Stimulated activated memory B cell treated with anti-CD40 and anti-IgM and Interleukin-4, amounts not matched to agents 10 μg/mL and 1 μg/mL and 100 μg/mL, for 72 hours (primary cell): ENCODE measurements at regions not wholly inside any gene's neighbourhood (a gene's known extent, or its start where the extent isn't known, plus 50 kb on each side); places are given as distances from the start of the nearest gene placed in this dataset.

Experiments used
- ATAC-seq: fragments of 150-1000 bp; cut with Tn5 transposase; 2 replicates; pipeline ENCODE4 v1.10.0; 2021
- H3K27ac Mint-ChIP-seq: one replicate; pipeline ENCODE4 v1.8.0; 2022; ENCODE audit warnings: mild to moderate bottlenecking, mixed read lengths
- H3K27me3 Mint-ChIP-seq: one replicate; pipeline ENCODE4 v1.8.0; 2022; ENCODE audit warnings: mixed read lengths
- H3K36me3 Mint-ChIP-seq: one replicate; pipeline ENCODE4 v1.8.0; 2022; ENCODE audit warnings: mixed read lengths
- H3K4me1 Mint-ChIP-seq: one replicate; pipeline ENCODE4 v1.8.0; 2022; ENCODE audit warnings: mixed read lengths
- H3K4me3 Mint-ChIP-seq: one replicate; pipeline ENCODE4 v1.8.0; 2022; ENCODE audit warnings: mild to moderate bottlenecking, moderate library complexity, mixed read lengths
- H3K9me3 Mint-ChIP-seq: one replicate; pipeline ENCODE4 v1.8.0; 2022; ENCODE audit warnings: mixed read lengths

DNA sequence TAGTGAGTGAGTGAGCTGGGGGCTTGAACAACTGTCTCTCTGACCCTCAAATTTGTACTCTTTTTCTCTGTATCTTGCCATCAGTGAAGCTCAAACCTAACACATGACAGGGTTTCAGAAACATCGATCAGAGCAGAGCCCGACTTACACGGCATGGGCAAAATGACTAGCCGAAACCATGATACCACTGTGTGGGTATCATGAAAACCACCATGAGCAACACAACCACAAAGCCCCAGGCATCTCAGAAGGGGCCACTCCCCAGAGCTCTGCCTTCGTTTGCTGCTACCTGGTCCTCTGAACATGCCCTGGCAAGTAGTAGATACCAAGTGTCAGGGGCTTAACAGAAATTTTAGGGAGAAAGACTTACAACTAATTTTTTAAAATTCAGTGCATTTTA lies 308.5 kb downstream of the WDR11 start:
- Mint-ChIP-seq H3K4me3 (no peak overlapping the region), H3K27ac (no peak overlapping the region), H3K4me1 (no peaks in the 10 kb centered on the region), H3K9me3 (peaks cover 3% of the 10 kb centered on the region), H3K36me3 (no peaks in the 10 kb centered on the region), H3K27me3 (no peaks in the 10 kb centered on the region)
- ATAC-seq, result no peak

DNA sequence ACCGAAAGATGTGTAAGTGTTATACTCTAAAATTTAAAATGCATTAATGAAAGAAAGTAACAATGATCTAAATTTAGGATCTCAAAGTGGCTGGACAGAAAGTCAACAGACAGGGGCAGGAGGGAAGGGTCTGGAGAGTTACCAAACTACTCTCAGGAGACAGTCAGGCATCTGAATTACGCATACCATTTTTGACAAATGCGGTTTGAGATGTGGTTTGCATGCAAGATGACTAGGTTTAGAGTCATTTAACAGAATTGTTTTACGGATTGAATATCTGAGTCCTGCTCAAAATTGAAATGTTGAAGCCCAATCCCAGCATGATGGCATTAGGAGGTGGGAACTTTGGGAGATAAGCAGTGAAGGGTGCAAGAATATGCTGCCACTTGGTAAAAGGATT lies 314.1 kb downstream of the WDR11 start:
- ATAC-seq, result no peak
- H3K4me1 Mint-ChIP-seq, result no peaks in the 10 kb centered on the region
- no peaks in the 10 kb centered on the region for H3K36me3 Mint-ChIP-seq
- H3K27me3 Mint-ChIP-seq, result no peaks in the 10 kb centered on the region
- H3K27ac Mint-ChIP-seq, result no peak overlapping the region
- no peak overlapping the region for H3K4me3 Mint-ChIP-seq
- no peaks in the 10 kb centered on the region for H3K9me3 Mint-ChIP-seq

DNA sequence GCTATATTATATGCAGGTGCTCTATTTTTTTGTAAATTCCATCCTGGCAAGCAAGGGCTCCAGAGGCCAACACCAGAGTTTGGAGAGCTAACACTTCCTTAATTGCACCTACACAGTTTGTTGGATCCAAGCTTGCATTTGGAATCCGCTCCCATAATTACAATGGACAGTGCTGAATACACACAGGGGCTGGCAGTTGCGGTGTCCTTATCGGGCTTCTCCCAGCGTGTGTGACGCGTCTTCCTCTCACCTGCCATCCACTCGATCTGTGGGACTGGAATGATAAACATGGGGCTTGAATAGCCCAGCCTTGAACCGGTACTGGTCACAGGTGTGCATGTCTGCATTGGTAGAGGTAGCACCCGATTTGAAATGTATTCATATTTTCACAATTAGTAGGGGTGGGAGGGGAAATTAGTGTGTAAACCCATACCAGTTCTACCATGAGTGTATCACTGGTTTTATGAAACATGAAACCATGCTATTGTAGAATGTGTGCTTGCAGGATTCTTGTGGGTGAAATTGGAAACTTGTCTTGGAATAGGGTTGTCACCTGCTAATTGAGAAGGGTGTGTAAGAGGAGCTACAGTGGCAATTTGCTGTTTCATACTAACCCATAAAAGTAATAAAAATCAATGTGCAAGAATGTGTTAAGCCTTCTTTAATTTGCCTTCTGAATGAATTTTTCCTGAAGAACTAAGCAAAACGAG lies 316.5 kb downstream of the WDR11 start:
- Mint-ChIP-seq H3K4me3 (no peak overlapping the region), H3K36me3 (no peaks in the 10 kb centered on the region), H3K27me3 (no peaks in the 10 kb centered on the region), H3K27ac (no peak overlapping the region), H3K9me3 (no peaks in the 10 kb centered on the region), H3K4me1 (no peaks in the 10 kb centered on the region)
- no peak for ATAC-seq

DNA sequence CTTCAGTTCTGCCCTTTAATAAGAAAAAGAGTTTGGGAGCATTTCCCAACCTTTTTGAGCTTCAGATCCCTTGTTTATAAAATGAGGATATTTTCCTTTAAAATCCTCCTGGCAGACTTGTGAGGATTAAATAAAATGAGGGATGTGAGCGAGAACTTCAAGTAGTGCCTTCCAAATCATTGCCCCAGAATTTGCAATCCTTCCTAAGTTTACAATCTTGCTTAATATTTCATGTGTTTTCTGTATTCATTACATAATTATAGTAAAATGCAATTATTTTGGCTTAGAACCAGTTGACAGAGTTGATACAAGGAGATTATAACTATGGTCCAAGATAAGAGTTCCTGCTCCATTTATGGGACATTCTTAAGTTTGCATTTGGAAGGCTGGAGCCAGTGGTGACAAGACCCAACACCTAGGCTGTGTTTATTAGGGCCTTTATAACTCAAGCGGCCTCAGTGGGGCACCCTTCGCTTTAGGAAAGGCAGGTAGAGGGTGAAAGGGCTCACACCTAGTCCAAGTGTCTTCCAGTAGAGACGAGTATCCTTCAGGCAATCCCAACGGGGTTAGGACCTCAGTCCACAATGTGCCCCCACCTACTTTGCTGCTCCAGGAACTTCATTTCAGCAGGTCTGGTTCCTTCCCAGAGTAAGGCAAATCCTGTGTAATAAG lies 317.5 kb downstream of the WDR11 start:
- no peak for ATAC-seq
- Mint-ChIP-seq H3K4me3 (no peak overlapping the region), H3K9me3 (no peaks in the 10 kb centered on the region), H3K4me1 (no peaks in the 10 kb centered on the region), H3K36me3 (no peaks in the 10 kb centered on the region), H3K27me3 (no peaks in the 10 kb centered on the region), H3K27ac (no peak overlapping the region)

DNA sequence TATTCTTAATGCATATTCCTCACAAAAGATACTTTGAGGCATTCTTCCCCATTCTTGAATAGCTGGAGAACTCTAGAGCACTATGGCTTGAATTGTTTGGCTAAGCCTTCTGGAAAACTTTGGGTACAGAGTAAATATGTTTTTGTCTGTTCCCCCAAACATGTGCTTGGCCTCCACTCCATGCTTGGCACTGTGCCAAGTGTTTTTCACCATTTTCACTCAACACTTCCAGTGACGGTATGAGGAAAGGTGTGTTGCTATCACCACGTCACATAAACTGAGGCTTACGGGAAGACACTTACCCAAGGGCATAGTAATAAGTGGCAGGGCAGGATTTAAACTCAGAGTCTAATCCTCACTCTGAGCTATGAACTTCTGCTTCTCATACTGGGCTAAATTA lies 318.2 kb downstream of the WDR11 start:
- Mint-ChIP-seq H3K4me1 (no peaks in the 10 kb centered on the region), H3K9me3 (peaks cover under 1% of the 10 kb centered on the region), H3K4me3 (no peak overlapping the region), H3K27ac (no peak overlapping the region), H3K36me3 (no peaks in the 10 kb centered on the region), H3K27me3 (no peaks in the 10 kb centered on the region)
- no peak for ATAC-seq

DNA sequence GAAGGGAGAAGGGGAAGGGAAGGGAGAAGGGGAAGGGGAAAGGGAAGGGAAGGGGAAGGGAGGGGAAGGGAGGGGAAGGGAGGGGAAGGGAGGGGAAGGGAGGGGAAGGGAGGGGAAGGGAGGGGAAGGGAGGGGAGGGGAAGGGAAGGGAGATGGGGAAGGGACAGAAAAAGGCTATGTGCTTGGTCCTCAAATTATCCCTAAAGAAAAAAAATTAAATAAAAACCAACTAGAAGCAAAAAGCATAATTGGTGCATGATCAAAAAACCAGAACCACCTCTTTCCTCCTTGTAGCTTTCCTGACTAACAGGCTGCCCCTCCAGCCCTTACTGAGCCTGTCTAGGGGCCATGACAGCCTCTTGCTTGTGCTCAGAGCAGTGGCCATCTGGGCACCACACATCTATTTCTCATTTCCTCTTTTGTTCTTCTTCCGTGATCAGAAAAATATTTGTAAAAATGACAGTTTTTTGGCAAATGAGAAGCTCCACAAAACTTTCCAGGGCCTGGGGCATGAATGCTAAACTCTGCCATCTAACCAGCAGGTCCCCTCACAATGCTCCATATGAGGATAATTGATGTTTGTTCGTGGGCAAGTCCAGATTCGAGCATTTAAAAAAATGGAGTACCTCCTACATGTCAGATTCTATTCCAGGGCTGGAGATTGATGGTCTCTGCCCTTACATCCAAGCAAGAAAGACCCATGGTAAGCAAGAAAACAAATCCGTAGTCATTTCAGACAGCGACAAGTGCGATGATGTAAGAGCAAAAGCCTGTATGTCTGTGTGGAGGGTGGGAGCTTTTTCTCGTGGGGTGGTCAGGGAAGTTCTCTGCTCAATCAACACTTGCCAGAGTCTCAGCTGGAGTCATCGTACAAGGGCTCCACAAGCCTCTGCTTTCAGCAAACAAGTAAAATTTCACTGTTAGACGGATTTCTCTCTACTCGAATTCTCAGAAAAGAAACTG lies 320.9 kb downstream of the WDR11 start:
- Mint-ChIP-seq H3K4me1 (no peaks in the 10 kb centered on the region), H3K27ac (no peak overlapping the region), H3K9me3 (peaks cover 2% of the 10 kb centered on the region), H3K4me3 (no peak overlapping the region), H3K27me3 (no peaks in the 10 kb centered on the region), H3K36me3 (no peaks in the 10 kb centered on the region)
- ATAC-seq, result no peak

DNA sequence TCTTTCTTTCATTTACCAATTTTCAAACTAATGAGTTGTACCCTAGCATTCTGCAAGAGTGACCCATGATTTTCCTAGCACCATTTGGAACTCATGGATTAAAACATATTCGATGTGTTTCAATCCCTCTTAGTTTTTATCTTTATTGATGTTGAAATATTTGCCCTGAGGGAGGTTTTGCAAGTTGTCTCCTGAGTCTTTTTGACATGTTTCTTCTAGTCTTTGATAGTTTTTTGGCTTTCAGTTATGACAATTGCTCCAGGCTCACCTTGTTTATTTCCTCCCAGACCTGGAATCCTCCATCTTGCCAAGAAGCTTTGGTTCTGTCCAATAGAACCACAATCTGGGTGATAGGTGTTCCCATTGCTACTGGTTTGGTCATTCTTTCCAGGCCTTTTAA lies 327.8 kb downstream of the WDR11 start:
- no peaks in the 10 kb centered on the region for H3K4me1 Mint-ChIP-seq
- peaks cover 2% of the 10 kb centered on the region for H3K9me3 Mint-ChIP-seq
- H3K4me3 Mint-ChIP-seq, result no peak overlapping the region
- ATAC-seq, result no peak
- no peak overlapping the region for H3K27ac Mint-ChIP-seq
- H3K36me3 Mint-ChIP-seq, result no peaks in the 10 kb centered on the region
- no peaks in the 10 kb centered on the region for H3K27me3 Mint-ChIP-seq

DNA sequence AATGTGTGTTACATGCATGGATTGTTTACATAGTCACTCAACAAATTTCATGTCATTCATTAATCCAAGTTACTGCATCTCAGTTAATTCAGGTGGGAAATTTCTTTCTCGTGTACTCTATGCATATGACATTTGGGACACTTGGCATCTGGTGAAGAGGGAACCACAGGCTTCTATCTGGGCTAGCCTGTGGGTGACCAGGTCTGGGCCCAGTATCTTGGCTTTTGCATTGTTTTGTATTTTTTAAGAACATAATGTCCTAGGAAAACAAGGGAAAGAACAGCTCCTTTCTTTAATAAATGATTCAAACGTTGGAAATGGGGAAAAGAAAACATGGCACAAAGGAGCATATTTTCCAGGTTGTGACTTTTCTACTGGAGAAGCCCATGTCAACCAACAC lies 331.1 kb downstream of the WDR11 start:
- no peaks in the 10 kb centered on the region for H3K36me3 Mint-ChIP-seq
- H3K4me3 Mint-ChIP-seq, result no peak overlapping the region
- no peaks in the 10 kb centered on the region for H3K4me1 Mint-ChIP-seq
- H3K27ac Mint-ChIP-seq, result no peak overlapping the region
- H3K9me3 Mint-ChIP-seq, result no peaks in the 10 kb centered on the region
- ATAC-seq, result no peak
- no peaks in the 10 kb centered on the region for H3K27me3 Mint-ChIP-seq

DNA sequence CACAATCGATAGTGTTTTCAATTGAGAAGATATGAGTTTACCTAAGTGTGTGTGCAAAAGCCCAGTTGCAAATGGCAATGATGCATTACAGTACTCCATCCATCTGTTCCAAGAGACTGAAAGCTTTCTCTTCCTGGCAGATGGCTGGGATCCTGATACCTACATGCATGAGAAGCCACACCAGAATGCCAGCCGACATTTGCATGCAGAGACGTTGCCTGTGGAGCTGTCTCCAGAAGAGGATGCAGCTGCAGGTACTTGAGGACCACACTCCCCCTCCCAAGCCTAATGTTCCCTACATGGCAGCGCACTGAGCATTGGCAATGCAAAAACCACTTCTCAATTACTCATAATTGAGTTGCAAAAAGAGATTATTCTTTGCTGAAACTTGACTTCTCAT lies 332.1 kb downstream of the WDR11 start:
- Mint-ChIP-seq H3K36me3 (no peaks in the 10 kb centered on the region), H3K27ac (no peak overlapping the region), H3K4me3 (no peak overlapping the region), H3K27me3 (no peaks in the 10 kb centered on the region), H3K4me1 (no peaks in the 10 kb centered on the region), H3K9me3 (no peaks in the 10 kb centered on the region)
- ATAC-seq, result no peak

DNA sequence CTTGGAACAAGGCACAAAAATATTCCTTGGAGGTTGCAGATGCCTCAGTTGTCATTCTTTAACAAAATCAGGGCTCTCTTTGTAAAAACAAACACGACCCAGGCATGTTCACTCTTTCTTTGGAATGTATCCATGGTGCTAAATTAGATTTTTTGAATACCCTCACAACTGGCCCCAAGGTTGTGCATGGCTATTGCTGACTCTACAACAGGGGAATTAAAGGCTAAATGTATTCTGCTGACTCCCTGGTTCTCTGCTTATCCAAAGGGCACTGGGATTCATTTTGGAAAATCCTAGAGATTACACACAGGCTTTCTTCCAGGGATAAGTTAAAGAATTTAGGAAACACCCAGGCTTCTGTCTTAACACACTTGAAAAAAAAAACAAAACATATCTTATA lies 332.5 kb downstream of the WDR11 start:
- no peak for ATAC-seq
- H3K27ac Mint-ChIP-seq, result no peak overlapping the region
- no peaks in the 10 kb centered on the region for H3K36me3 Mint-ChIP-seq
- no peak overlapping the region for H3K4me3 Mint-ChIP-seq
- no peaks in the 10 kb centered on the region for H3K9me3 Mint-ChIP-seq
- H3K4me1 Mint-ChIP-seq, result no peaks in the 10 kb centered on the region
- H3K27me3 Mint-ChIP-seq, result no peaks in the 10 kb centered on the region

DNA sequence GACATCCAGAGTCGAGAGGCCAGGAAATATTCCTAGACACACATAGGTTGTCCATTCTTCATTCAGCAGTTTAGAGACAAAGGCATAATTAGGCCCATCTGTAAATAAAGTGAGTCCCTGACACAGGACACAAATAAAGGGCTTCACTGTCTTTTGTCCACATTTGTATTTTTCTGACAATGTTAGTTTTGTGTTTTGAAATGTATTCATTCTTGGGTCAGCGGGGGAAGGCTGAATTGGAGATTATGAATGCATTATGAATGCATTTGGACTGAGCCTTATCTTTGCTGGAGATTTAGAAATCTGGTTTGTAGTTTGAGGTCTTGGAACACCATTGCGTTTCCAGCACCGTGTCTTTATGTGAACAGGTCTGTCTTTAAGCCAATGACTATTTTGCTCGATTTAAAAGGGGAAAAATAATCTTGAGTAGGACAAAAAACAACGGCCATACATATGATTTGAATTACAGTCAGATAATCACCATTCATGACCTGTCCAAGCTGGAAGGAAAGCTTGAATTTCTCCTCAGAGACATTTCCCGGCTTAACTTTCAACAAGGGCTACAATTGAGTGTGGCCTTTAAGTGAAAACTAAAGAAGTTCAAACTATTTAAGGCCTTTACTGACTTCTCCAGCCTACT lies 334.8 kb downstream of the WDR11 start:
- ATAC-seq, result no peak
- H3K27me3 Mint-ChIP-seq, result no peaks in the 10 kb centered on the region
- no peak overlapping the region for H3K4me3 Mint-ChIP-seq
- no peaks in the 10 kb centered on the region for H3K9me3 Mint-ChIP-seq
- H3K27ac Mint-ChIP-seq, result no peak overlapping the region
- no peaks in the 10 kb centered on the region for H3K36me3 Mint-ChIP-seq
- H3K4me1 Mint-ChIP-seq, result no peaks in the 10 kb centered on the region

DNA sequence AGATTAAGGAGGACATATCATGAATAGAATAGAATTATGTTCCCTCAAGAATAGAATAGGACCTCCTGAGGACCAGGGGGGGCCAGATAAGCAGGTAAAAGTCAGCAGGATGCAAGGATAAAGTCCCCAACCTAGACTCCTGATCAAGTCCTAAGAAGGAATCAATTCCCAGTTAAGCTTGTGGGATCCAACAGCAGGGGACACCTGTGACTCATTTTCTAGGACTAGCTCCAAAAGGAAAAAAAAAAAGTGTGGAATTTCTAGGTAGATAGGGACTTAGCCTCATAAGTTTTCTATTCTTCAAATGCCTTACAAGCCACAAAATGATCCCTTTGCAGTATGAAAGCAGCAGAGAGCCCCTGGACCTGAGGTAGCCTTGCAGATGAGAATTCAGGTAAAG lies 336.2 kb downstream of the WDR11 start:
- H3K36me3 Mint-ChIP-seq, result no peaks in the 10 kb centered on the region
- H3K27ac Mint-ChIP-seq, result no peak overlapping the region
- no peaks in the 10 kb centered on the region for H3K27me3 Mint-ChIP-seq
- no peaks in the 10 kb centered on the region for H3K9me3 Mint-ChIP-seq
- ATAC-seq, result no peak
- H3K4me1 Mint-ChIP-seq, result no peaks in the 10 kb centered on the region
- H3K4me3 Mint-ChIP-seq, result no peak overlapping the region

DNA sequence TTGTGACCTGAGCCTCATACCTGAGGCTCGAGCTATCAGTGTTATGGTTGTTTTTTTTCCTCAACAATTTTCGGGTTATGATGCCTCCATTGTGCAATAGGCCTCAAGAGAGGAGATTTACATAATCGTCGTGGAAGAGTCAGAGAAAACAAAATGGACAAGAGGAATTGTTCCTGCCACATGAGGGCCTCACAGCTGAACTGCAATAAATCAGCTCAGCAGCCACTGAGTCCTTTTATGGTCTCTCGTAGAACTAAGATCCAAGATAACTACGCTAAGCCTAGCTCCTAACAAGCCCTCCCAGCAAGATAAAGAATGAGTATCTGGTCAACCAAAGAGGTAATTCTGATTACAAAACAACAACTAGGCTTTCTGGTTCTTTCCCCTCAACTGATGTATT lies 336.8 kb downstream of the WDR11 start:
- H3K27me3 Mint-ChIP-seq, result no peaks in the 10 kb centered on the region
- ATAC-seq, result no peak

DNA sequence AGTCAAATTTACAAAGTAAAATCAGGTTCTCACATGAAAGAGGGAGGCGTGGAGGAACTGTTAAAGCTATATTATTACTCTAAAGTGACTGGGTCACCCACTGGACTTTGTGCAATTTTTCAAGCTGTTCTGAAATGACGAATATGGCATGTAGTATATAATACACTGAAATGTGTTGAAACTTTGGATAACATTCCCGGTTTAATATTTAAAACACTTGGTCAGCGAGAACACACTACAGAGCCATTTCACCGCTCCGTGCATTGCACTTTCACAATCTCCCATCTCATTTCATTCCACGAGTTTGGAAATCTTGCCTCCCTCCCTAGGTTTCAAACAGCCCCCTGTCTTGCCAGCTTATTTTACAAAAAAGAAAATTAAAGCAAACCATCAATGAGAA lies 337.9 kb downstream of the WDR11 start:
- no peaks in the 10 kb centered on the region for H3K4me1 Mint-ChIP-seq
- no peak overlapping the region for H3K4me3 Mint-ChIP-seq
- ATAC-seq, result no peak
- H3K27ac Mint-ChIP-seq, result no peak overlapping the region
- no peaks in the 10 kb centered on the region for H3K27me3 Mint-ChIP-seq
- H3K9me3 Mint-ChIP-seq, result no peaks in the 10 kb centered on the region
- no peaks in the 10 kb centered on the region for H3K36me3 Mint-ChIP-seq

More for the DNA sequence above, 336.8 kb downstream of the WDR11 start:
- H3K4me3 Mint-ChIP-seq, result no peak overlapping the region
- no peaks in the 10 kb centered on the region for H3K36me3 Mint-ChIP-seq
- H3K4me1 Mint-ChIP-seq, result no peaks in the 10 kb centered on the region
- no peaks in the 10 kb centered on the region for H3K9me3 Mint-ChIP-seq
- H3K27ac Mint-ChIP-seq, result no peak overlapping the region
